ENCODE measurements at regions not wholly inside any gene's neighbourhood (a gene's known extent, or its start where the extent isn't known, plus 50 kb on each side); places are given as distances from the start of the nearest gene placed in this dataset.

DNA sequence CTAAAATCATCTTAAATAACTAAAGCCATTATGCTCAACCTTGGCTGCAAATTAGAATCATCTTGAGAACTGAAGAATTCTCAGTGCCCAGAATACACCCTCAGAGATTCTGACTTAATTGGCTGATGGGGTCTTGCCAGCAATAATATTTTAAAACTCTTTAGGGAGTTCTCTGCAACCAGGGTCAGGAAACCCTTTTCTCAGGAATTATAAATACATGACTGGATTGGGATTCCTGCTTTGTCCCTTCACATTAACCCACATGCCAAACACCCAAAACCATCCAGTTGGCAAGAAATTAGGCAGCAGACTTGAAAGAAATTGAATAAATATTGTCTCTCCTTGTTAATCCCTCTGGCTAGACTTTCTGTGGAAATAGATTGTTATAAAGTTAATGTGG, 482.3 kb upstream of the NECTIN3 start:
- TF ChIP-seq, protein P1, sequence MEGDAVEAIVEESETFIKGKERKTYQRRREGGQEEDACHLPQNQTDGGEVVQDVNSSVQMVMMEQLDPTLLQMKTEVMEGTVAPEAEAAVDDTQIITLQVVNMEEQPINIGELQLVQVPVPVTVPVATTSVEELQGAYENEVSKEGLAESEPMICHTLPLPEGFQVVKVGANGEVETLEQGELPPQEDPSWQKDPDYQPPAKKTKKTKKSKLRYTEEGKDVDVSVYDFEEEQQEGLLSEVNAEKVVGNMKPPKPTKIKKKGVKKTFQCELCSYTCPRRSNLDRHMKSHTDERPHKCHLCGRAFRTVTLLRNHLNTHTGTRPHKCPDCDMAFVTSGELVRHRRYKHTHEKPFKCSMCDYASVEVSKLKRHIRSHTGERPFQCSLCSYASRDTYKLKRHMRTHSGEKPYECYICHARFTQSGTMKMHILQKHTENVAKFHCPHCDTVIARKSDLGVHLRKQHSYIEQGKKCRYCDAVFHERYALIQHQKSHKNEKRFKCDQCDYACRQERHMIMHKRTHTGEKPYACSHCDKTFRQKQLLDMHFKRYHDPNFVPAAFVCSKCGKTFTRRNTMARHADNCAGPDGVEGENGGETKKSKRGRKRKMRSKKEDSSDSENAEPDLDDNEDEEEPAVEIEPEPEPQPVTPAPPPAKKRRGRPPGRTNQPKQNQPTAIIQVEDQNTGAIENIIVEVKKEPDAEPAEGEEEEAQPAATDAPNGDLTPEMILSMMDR (conservative IDR thresholded peaks at IDR 0.05), result no peak
- no peak for TF ChIP-seq ZFX (IDR thresholded peaks at IDR 0.05)
